ENCODE measurements at regions not wholly inside any gene's neighbourhood (a gene's known extent, or its start where the extent isn't known, plus 50 kb on each side); places are given as distances from the start of the nearest gene placed in this dataset.

DNA sequence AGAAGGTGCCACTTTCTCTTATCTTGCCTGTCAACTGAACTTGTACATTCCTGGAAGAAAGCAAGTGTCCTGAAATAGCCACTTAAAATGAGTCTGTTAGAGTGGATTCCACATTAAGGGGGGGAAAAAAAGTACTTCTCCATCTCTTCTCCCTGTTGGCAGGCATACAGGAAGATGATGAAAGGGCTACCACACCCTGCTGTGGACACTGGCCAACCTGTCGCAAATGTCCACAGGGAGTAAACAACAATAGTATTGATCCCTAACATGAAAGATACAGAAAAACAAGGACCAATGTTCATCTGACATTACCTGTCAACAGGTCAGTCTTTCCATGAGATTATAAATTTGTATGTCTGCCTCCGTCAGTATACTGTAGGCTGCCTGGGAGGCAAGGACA, 265.1 kb upstream of the MAP3K1 start:
- ChIA-PET POLR2A (ENCODE audit: low non-redundant PET) (no interaction called here), CTCF (no interaction called here)
- no TSS peak for BruUV-seq (replicated peaks)
- Histone ChIP-seq H3K27me3 (replicated peaks; ENCODE audit: insufficient read depth, low read depth, low read length, poor library complexity) (no peaks in the 10 kb centered on the region), H3K36me3 (ENCODE audit: insufficient read depth, low read length, poor library complexity, severe bottlenecking) (no peaks in the 10 kb centered on the region), H3K4me1 (ENCODE audit: insufficient read depth, low read length, poor library complexity, severe bottlenecking) (no peaks in the 10 kb centered on the region), H3K9me3 (ENCODE audit: low read depth, low read length, poor library complexity, severe bottlenecking) (no peaks in the 10 kb centered on the region), H3K4me3 (ENCODE audit: low read depth, low read length, poor library complexity, severe bottlenecking) (no peak overlapping the region), H3K27ac (ENCODE audit: low read depth, low read length, poor library complexity, severe bottlenecking) (no peak overlapping the region)
- no peak for DNase-seq (ENCODE audit: low spot score)
- intact Hi-C loops (cut with micrococcal nuclease; ENCODE audit: unreplicated experiment), result no loop called here
- TF ChIP-seq, protein P1, sequence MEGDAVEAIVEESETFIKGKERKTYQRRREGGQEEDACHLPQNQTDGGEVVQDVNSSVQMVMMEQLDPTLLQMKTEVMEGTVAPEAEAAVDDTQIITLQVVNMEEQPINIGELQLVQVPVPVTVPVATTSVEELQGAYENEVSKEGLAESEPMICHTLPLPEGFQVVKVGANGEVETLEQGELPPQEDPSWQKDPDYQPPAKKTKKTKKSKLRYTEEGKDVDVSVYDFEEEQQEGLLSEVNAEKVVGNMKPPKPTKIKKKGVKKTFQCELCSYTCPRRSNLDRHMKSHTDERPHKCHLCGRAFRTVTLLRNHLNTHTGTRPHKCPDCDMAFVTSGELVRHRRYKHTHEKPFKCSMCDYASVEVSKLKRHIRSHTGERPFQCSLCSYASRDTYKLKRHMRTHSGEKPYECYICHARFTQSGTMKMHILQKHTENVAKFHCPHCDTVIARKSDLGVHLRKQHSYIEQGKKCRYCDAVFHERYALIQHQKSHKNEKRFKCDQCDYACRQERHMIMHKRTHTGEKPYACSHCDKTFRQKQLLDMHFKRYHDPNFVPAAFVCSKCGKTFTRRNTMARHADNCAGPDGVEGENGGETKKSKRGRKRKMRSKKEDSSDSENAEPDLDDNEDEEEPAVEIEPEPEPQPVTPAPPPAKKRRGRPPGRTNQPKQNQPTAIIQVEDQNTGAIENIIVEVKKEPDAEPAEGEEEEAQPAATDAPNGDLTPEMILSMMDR (conservative IDR thresholded peaks at IDR 0.05; ENCODE audit: low read depth, low read length), result no peak
- no peak for TF ChIP-seq EZH2 (IDR thresholded peaks at IDR 0.05; ENCODE audit: borderline replicate concordance, low read depth, low read length, poor library complexity, severe bottlenecking)

DNA sequence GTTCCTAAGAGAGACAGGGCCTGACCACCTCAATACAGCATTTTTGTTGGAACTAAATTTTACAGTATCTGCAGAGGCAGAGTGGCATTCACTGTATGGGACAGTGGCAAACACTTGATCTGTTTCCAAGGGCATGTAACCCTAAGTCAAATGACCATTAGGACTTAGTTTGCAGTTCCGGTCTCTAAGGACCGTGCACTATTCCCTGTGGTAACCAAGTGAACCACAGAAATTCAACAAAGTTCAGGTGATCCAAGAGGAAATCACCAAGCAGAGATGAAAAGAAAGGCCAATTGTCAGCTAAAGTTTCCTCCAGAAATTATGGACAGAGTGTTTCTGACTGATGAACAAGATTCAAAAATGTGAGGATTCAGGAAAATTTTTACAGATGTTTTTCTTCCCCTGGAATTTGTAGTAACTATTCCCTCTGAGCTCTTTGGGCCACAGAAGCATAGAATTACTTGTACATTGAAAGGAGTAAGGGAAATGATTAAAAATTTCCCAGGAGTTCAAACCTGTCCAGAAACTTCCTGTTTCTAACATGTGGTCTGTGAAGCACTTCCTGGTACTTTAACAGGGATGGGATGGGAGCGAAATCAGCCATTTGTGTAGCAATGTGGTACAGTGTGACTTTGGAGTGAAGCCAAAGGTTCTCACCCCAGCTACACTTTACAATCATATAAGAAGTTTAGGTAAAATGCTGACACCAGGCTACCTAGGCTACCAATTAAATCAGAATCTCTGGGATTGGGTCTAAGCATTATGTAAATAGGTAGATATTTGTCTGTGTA, 266.1 kb upstream of the MAP3K1 start:
- no peak overlapping the region for H3K4me3 ChIP-seq (ENCODE audit: low read depth, low read length, poor library complexity, severe bottlenecking)
- H3K27ac ChIP-seq (ENCODE audit: low read depth, low read length, poor library complexity, severe bottlenecking), result no peak overlapping the region
- DNase-seq (ENCODE audit: low spot score), result no peak
- H3K36me3 ChIP-seq (ENCODE audit: insufficient read depth, low read length, poor library complexity, severe bottlenecking), result no peaks in the 10 kb centered on the region
- TF ChIP-seq EZH2 (IDR thresholded peaks at IDR 0.05; ENCODE audit: borderline replicate concordance, low read depth, low read length, poor library complexity, severe bottlenecking), result no peak
- TF ChIP-seq, protein P1 (conservative IDR thresholded peaks at IDR 0.05; ENCODE audit: low read depth, low read length), result no peak
- H3K9me3 ChIP-seq (ENCODE audit: low read depth, low read length, poor library complexity, severe bottlenecking), result no peaks in the 10 kb centered on the region
- intact Hi-C loops (cut with micrococcal nuclease; ENCODE audit: unreplicated experiment), result no loop called here
- H3K27me3 ChIP-seq (replicated peaks; ENCODE audit: insufficient read depth, low read depth, low read length, poor library complexity), result no peaks in the 10 kb centered on the region
- H3K4me1 ChIP-seq (ENCODE audit: insufficient read depth, low read length, poor library complexity, severe bottlenecking), result no peaks in the 10 kb centered on the region
- CTCF ChIA-PET, result no interaction called here
- BruUV-seq (replicated peaks), result no TSS peak
- POLR2A ChIA-PET (ENCODE audit: low non-redundant PET), result no interaction called here

DNA sequence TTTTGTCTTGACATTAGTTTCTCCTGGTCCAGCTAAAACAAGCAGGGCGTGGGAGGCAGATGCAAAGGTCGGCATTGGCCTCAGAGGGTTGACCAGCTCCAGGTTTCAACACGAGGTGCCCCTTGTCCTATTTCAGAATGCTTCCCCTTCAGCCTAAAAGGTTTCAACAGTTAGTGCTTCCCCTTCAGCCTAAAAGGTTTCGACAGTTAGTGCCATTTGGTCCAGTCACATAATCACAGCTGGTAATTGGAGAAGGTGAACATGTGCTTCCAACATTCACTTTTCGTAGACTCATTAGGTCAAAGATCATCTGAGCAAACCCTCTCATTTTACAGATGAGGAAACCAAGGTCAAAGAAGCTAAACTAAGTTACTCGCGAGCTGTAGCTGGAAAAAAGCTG, 270.3 kb upstream of the MAP3K1 start:
- no peaks in the 10 kb centered on the region for H3K36me3 ChIP-seq (ENCODE audit: insufficient read depth, low read length, poor library complexity, severe bottlenecking)
- intact Hi-C loops (cut with micrococcal nuclease; ENCODE audit: unreplicated experiment), result no loop called here
- TF ChIP-seq, protein P1 (conservative IDR thresholded peaks at IDR 0.05; ENCODE audit: low read depth, low read length), result no peak
- no peak for TF ChIP-seq EZH2 (IDR thresholded peaks at IDR 0.05; ENCODE audit: borderline replicate concordance, low read depth, low read length, poor library complexity, severe bottlenecking)
- no peak overlapping the region for H3K27ac ChIP-seq (ENCODE audit: low read depth, low read length, poor library complexity, severe bottlenecking)
- H3K4me1 ChIP-seq (ENCODE audit: insufficient read depth, low read length, poor library complexity, severe bottlenecking), result no peaks in the 10 kb centered on the region
- BruUV-seq (replicated peaks), result no TSS peak
- H3K27me3 ChIP-seq (replicated peaks; ENCODE audit: insufficient read depth, low read depth, low read length, poor library complexity), result no peaks in the 10 kb centered on the region
- no peaks in the 10 kb centered on the region for H3K9me3 ChIP-seq (ENCODE audit: low read depth, low read length, poor library complexity, severe bottlenecking)
- no peak for DNase-seq (ENCODE audit: low spot score)
- CTCF ChIA-PET, result no interaction called here
- POLR2A ChIA-PET (ENCODE audit: low non-redundant PET), result no interaction called here
- H3K4me3 ChIP-seq (ENCODE audit: low read depth, low read length, poor library complexity, severe bottlenecking), result no peak overlapping the region
